ENCODE measurements at regions not wholly inside any gene's neighbourhood (a gene's known extent, or its start where the extent isn't known, plus 50 kb on each side); places are given as distances from the start of the nearest gene placed in this dataset.

DNA sequence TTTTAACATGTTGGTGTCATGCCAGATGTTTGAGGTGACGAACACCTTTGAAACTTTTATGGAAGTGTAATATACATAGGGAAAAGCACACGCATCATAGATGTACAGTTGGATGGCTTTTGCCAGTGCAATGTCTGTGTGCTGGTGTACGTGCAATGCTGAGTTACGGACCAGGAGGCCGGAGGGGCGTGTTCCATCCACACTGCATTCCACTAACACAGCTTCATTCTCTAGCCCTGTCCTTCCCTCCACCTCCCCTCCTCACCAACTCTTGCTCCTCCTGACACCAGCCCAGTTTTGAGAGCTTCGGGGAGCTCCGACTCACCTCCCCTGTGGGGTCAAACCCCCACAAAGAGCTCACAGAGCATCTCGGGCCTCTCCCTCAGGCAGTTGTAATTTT, 358.8 kb downstream of the C16orf95 start:
- DNase-seq (ENCODE audit: low spot score, unreplicated experiment): no peak
- H3K36me3 Mint-ChIP-seq (ENCODE audit: insufficient read depth): no peaks in the 10 kb centered on the region
- H3K27ac Mint-ChIP-seq: peak overlapping the region; percentile 19
- no peaks in the 10 kb centered on the region for H3K9me3 Mint-ChIP-seq (ENCODE audit: low read depth)
- H3K4me1 Mint-ChIP-seq (ENCODE audit: low read depth): peaks cover 11% of the 10 kb centered on the region
- H3K4me3 Mint-ChIP-seq (ENCODE audit: low read depth): no peak overlapping the region
- peaks cover 35% of the 10 kb centered on the region for H3K27me3 Mint-ChIP-seq
- TF ChIP-seq, protein P1, sequence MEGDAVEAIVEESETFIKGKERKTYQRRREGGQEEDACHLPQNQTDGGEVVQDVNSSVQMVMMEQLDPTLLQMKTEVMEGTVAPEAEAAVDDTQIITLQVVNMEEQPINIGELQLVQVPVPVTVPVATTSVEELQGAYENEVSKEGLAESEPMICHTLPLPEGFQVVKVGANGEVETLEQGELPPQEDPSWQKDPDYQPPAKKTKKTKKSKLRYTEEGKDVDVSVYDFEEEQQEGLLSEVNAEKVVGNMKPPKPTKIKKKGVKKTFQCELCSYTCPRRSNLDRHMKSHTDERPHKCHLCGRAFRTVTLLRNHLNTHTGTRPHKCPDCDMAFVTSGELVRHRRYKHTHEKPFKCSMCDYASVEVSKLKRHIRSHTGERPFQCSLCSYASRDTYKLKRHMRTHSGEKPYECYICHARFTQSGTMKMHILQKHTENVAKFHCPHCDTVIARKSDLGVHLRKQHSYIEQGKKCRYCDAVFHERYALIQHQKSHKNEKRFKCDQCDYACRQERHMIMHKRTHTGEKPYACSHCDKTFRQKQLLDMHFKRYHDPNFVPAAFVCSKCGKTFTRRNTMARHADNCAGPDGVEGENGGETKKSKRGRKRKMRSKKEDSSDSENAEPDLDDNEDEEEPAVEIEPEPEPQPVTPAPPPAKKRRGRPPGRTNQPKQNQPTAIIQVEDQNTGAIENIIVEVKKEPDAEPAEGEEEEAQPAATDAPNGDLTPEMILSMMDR (IDR thresholded peaks at IDR 0.05; ENCODE audit: unreplicated experiment): no peak

DNA sequence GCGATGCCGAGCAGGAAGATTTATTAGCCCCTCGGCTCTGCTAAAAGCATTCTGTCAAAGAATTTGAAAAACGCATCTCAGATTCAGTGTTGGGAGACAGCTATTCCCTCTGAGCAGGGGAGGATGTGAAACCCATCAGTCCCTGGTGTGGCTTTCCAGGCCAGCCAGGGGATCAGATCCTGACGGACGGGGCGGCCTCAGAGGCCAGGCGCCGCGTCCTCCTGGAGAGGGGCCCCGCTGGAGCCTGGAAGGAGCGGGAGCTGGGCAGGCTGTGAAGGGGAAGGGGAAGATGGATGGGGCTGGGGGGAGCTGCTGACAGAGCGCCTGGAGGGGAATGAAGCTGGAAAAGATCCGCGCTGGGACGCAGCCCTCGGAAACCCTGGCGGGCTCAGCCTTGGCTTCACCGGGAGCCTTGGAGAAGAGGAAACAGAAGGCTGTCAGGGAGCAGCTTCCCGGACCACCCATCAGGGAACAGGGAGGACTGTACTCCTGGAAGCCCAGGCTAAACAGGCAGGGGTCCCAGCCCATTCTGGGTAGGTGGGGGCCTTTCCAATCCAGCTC, 358.0 kb downstream of the C16orf95 start:
- no peaks in the 10 kb centered on the region for H3K9me3 Mint-ChIP-seq (ENCODE audit: low read depth)
- no peak for DNase-seq (ENCODE audit: low spot score, unreplicated experiment)
- H3K27ac Mint-ChIP-seq: no peak overlapping the region
- H3K27me3 Mint-ChIP-seq: peaks cover 39% of the 10 kb centered on the region
- TF ChIP-seq, protein P1 (IDR thresholded peaks at IDR 0.05; ENCODE audit: unreplicated experiment): no peak
- H3K4me1 Mint-ChIP-seq (ENCODE audit: low read depth): peaks cover 11% of the 10 kb centered on the region
- no peaks in the 10 kb centered on the region for H3K36me3 Mint-ChIP-seq (ENCODE audit: insufficient read depth)
- no peak overlapping the region for H3K4me3 Mint-ChIP-seq (ENCODE audit: low read depth)

DNA sequence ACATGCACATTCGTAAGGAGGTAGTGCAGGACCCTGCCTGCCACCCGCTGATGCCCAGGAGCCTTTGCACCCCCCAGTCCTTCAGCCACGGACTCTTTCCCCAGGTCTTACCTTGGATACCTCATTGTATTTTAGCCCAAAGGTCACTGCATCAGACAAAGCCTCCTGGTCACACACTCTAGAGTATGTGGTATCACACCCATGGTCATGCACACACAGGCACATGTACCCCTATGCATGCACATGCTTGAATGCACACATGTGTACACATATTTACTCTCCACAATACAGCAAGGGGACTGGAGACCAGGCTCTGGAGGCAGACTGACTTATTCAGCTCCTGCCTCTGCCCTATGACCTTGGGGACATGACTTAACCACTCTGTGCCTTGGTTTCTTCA, 357.5 kb downstream of the C16orf95 start:
- no peaks in the 10 kb centered on the region for H3K36me3 Mint-ChIP-seq (ENCODE audit: insufficient read depth)
- H3K9me3 Mint-ChIP-seq (ENCODE audit: low read depth): no peaks in the 10 kb centered on the region
- H3K4me1 Mint-ChIP-seq (ENCODE audit: low read depth): peaks cover 11% of the 10 kb centered on the region

DNA sequence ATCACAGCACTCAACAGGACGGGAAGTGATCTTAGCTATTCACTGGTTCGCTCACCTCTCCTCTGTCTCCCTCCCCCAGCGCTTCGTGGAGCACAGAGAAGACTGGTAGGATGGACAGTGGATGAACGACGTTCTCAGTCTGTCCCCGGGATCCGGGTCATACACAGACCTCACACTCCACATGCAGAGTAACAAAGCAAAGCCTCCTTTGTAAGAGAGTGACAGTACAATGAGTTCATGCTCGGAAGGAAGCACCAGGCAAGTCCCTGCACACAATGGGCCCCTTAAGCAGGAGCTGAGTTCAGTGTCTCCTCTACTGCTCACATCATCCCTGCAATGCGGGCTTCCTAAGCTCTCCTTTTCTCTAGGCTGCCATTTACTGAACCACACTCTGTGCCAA, 356.9 kb downstream of the C16orf95 start:
- DNase-seq (ENCODE audit: low spot score, unreplicated experiment): no peak
- Mint-ChIP-seq H3K9me3 (ENCODE audit: low read depth) (no peaks in the 10 kb centered on the region), H3K27me3 (peaks cover 40% of the 10 kb centered on the region), H3K27ac (no peak overlapping the region), H3K36me3 (ENCODE audit: insufficient read depth) (no peaks in the 10 kb centered on the region), H3K4me1 (ENCODE audit: low read depth) (peaks cover 11% of the 10 kb centered on the region), H3K4me3 (ENCODE audit: low read depth) (no peak overlapping the region)
- TF ChIP-seq, protein P1 (IDR thresholded peaks at IDR 0.05; ENCODE audit: unreplicated experiment): no peak

More for the DNA sequence above, 357.5 kb downstream of the C16orf95 start:
- DNase-seq (ENCODE audit: low spot score, unreplicated experiment): no peak
- Mint-ChIP-seq H3K4me3 (ENCODE audit: low read depth) (no peak overlapping the region), H3K27me3 (peaks cover 39% of the 10 kb centered on the region), H3K27ac (no peak overlapping the region)
- TF ChIP-seq, protein P1 (IDR thresholded peaks at IDR 0.05; ENCODE audit: unreplicated experiment): no peak

DNA sequence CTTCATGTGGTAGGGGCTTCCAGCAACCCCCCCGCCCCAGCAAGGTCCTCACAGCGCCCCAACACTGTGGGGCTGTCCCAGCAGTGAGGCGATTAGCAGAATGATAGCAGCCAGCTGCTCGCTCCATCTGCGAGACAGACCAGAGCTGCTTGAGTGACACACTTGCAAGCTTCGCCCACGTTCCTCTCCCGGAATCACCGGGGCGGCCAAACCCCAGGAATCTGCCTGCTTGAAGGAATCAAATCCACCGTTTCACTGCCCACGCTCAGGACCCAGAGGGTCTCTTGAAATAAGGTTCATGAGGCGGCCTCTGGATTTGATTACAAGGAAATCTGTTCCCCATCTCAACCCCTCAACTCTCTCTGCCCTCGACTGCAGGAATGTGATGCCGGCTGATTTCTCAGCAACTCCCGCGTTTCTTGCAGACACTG, 356.0 kb downstream of the C16orf95 start:
- TF ChIP-seq, protein P1 (IDR thresholded peaks at IDR 0.05; ENCODE audit: unreplicated experiment): no peak
- Mint-ChIP-seq H3K27ac (no peak overlapping the region), H3K4me1 (ENCODE audit: low read depth) (peaks cover 13% of the 10 kb centered on the region), H3K4me3 (ENCODE audit: low read depth) (no peak overlapping the region), H3K27me3 (peaks cover 47% of the 10 kb centered on the region), H3K9me3 (ENCODE audit: low read depth) (no peaks in the 10 kb centered on the region), H3K36me3 (ENCODE audit: insufficient read depth) (no peaks in the 10 kb centered on the region)
- DNase-seq (ENCODE audit: low spot score, unreplicated experiment): no peak
